ENCODE measurements at regions not wholly inside any gene's neighbourhood (a gene's known extent, or its start where the extent isn't known, plus 50 kb on each side); places are given as distances from the start of the nearest gene placed in this dataset.

DNA sequence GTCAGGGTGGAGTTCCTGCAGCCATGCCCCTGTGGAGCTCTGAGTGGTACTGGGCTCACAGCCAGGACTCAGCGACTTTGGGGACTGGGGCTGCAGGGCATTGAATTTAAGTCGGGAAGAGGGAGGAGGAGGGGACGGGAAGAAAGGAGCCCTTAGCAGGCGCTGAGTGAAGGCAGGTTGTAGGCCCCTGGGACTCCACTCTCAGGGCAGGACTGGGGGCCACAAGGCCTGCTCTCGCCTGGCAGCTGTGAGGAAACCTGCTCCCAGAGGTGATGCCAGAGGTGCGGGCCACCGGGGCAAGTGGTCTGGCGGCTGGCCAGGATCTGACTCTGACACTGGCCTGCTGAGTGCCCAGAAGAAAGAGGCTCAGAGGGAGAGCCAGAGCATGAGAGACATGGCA, 73.5 kb downstream of the EPHB3 start:
- TF ChIP-seq POLR2A (IDR thresholded peaks at IDR 0.05; ENCODE audit: borderline replicate concordance, extremely low read depth, insufficient read depth, insufficient read length) = no peak
- TF ChIP-seq POLR2AphosphoS5 (IDR thresholded peaks at IDR 0.05; ENCODE audit: low read depth, low read length) = no peak
- TF ChIP-seq RAD21 (IDR thresholded peaks at IDR 0.05; ENCODE audit: low read depth) = no peak

Measured in HCT116 (cell line).